ENCODE measurements at regions not wholly inside any gene's neighbourhood (a gene's known extent, or its start where the extent isn't known, plus 50 kb on each side); places are given as distances from the start of the nearest gene placed in this dataset.

DNA sequence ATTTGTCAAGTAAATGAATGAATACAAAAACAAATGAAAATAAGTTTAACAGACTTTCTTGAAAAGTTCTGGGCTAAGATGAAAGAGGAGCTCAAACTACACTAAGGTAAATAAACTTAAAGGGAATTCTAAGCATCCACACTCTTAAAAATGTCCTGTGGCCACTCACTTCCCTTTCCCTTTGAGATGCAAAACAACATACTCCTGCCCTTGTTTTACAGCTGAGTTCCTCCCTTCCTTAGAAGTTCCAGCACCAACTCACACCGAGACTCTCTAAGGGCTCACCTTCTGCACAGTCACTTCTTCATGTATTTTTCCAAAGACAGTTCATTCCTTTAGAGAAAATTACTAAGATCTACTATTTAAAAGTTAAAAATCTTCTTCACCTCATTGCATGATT is 123.3 kb upstream of the CMC1 start:
- Histone ChIP-seq H3K4me1 (no peaks in the 10 kb centered on the region), H3K9me3 (no peaks in the 10 kb centered on the region), H3K4me3 (no peak overlapping the region), H3K27ac (no peak overlapping the region), H3K27me3 (no peaks in the 10 kb centered on the region), H3K36me3 (no peaks in the 10 kb centered on the region)
- DNase-seq (ENCODE audit: extremely low spot score in 2 of 2) = no peak
- no peak for TF ChIP-seq POLR2AphosphoS5 (IDR thresholded peaks at IDR 0.05; ENCODE audit: insufficient read depth in 1 of 2, low read depth in 1 of 2)
- no peak for TF ChIP-seq POLR2A (IDR thresholded peaks at IDR 0.05)
- TF ChIP-seq, protein P1, sequence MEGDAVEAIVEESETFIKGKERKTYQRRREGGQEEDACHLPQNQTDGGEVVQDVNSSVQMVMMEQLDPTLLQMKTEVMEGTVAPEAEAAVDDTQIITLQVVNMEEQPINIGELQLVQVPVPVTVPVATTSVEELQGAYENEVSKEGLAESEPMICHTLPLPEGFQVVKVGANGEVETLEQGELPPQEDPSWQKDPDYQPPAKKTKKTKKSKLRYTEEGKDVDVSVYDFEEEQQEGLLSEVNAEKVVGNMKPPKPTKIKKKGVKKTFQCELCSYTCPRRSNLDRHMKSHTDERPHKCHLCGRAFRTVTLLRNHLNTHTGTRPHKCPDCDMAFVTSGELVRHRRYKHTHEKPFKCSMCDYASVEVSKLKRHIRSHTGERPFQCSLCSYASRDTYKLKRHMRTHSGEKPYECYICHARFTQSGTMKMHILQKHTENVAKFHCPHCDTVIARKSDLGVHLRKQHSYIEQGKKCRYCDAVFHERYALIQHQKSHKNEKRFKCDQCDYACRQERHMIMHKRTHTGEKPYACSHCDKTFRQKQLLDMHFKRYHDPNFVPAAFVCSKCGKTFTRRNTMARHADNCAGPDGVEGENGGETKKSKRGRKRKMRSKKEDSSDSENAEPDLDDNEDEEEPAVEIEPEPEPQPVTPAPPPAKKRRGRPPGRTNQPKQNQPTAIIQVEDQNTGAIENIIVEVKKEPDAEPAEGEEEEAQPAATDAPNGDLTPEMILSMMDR (IDR thresholded peaks at IDR 0.05) = no peak
- intact Hi-C loops (cut with DNase I) = no loop called here

GRCh38 chr3:28122227-28122626 is 119.2 kb upstream of the CMC1 start:
- intact Hi-C loops (cut with DNase I) = no loop called here

GRCh38 chr3:28124882-28125281 is 116.5 kb upstream of the CMC1 start:
- Histone ChIP-seq H3K27me3 (no peaks in the 10 kb centered on the region), H3K4me1 (no peaks in the 10 kb centered on the region), H3K4me3 (no peak overlapping the region), H3K36me3 (no peaks in the 10 kb centered on the region), H3K27ac (no peak overlapping the region), H3K9me3 (no peaks in the 10 kb centered on the region)
- intact Hi-C loops (cut with DNase I) = no loop called here
- no peak for TF ChIP-seq POLR2AphosphoS5 (IDR thresholded peaks at IDR 0.05; ENCODE audit: insufficient read depth in 1 of 2, low read depth in 1 of 2)
- TF ChIP-seq POLR2A (IDR thresholded peaks at IDR 0.05) = no peak
- TF ChIP-seq, protein P1 (IDR thresholded peaks at IDR 0.05) = no peak
- DNase-seq (ENCODE audit: extremely low spot score in 2 of 2) = no peak

More at GRCh38 chr3:28122227-28122626, 119.2 kb upstream of the CMC1 start:
- Histone ChIP-seq H3K36me3 (no peaks in the 10 kb centered on the region), H3K27me3 (no peaks in the 10 kb centered on the region), H3K4me3 (no peak overlapping the region), H3K27ac (no peak overlapping the region), H3K4me1 (no peaks in the 10 kb centered on the region), H3K9me3 (no peaks in the 10 kb centered on the region)
- TF ChIP-seq, protein P1 (IDR thresholded peaks at IDR 0.05) = no peak
- TF ChIP-seq POLR2A (IDR thresholded peaks at IDR 0.05) (no peak), POLR2AphosphoS5 (IDR thresholded peaks at IDR 0.05; ENCODE audit: insufficient read depth in 1 of 2, low read depth in 1 of 2) (no peak)
- DNase-seq (ENCODE audit: extremely low spot score in 2 of 2) = no peak

GRCh38 chr3:28125342-28125741 is 116.1 kb upstream of the CMC1 start:
- TF ChIP-seq POLR2AphosphoS5 (IDR thresholded peaks at IDR 0.05; ENCODE audit: insufficient read depth in 1 of 2, low read depth in 1 of 2) = no peak
- intact Hi-C loops (cut with DNase I) = no loop called here
- H3K9me3 ChIP-seq = no peaks in the 10 kb centered on the region
- H3K27me3 ChIP-seq = no peaks in the 10 kb centered on the region
- H3K4me1 ChIP-seq = no peaks in the 10 kb centered on the region
- no peak overlapping the region for H3K4me3 ChIP-seq
- H3K27ac ChIP-seq = no peak overlapping the region
- no peak for DNase-seq (ENCODE audit: extremely low spot score in 2 of 2)
- no peaks in the 10 kb centered on the region for H3K36me3 ChIP-seq

DNA sequence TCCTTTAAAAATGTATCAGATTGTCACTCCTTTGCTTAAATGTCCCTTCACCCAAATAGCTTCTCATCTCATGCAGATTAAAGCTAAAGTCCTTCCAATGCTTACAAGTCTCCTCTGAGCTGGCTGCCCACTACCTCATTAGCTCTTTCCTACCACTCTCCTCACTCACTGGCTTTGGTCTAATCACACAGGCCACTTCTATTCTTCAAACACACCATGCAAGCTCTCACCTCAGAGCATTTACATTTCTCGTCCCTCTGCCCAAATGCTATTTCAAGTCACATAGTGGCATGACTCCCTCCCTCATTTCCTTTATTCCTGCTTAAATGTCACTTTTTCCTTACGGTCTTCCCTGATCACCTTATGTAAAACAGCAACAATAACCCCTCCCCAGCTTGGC is 110.6 kb upstream of the CMC1 start:
- no peak overlapping the region for H3K27ac ChIP-seq
- no peak overlapping the region for H3K4me3 ChIP-seq
- no peaks in the 10 kb centered on the region for H3K27me3 ChIP-seq
- intact Hi-C loops (cut with DNase I) = no loop called here
- H3K36me3 ChIP-seq = no peaks in the 10 kb centered on the region
- no peak for TF ChIP-seq POLR2A (IDR thresholded peaks at IDR 0.05)
- TF ChIP-seq, protein P1 (IDR thresholded peaks at IDR 0.05) = no peak
- no peak for TF ChIP-seq POLR2AphosphoS5 (IDR thresholded peaks at IDR 0.05; ENCODE audit: insufficient read depth in 1 of 2, low read depth in 1 of 2)
- H3K4me1 ChIP-seq = no peaks in the 10 kb centered on the region
- H3K9me3 ChIP-seq = no peaks in the 10 kb centered on the region
- no peak for DNase-seq (ENCODE audit: extremely low spot score in 2 of 2)

DNA sequence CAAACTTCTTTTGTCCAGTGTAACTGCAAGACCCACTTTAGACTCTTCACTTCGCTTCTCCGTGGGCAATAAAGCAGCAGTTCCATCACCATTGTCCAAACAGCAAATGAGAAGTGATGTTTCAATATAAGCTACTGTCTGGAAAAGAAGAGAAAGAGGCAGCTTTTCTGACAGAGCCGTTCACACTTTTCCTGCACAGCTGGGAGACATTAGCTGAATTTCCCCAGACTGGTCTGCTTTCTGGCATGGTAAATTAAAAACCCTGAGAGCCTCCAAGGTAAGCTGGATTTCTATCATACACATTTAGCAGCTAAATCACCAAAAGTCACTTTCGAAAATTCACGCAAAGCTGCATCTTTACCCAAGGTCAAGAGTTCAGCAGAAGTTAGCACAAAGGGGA is 108.5 kb upstream of the CMC1 start:
- Histone ChIP-seq H3K4me1 (no peaks in the 10 kb centered on the region), H3K27ac (no peak overlapping the region), H3K36me3 (no peaks in the 10 kb centered on the region), H3K27me3 (no peaks in the 10 kb centered on the region), H3K9me3 (no peaks in the 10 kb centered on the region), H3K4me3 (no peak overlapping the region)
- no peak for DNase-seq (ENCODE audit: extremely low spot score in 2 of 2)
- no peak for TF ChIP-seq POLR2AphosphoS5 (IDR thresholded peaks at IDR 0.05; ENCODE audit: insufficient read depth in 1 of 2, low read depth in 1 of 2)
- intact Hi-C loops (cut with DNase I) = no loop called here
